Neural progenitor cell (in vitro differentiated cells): ENCODE measurements at regions not wholly inside any gene's neighbourhood (a gene's known extent, or its start where the extent isn't known, plus 50 kb on each side); places are given as distances from the start of the nearest gene placed in this dataset.

ENCODE experiments used
- CTCF ChIP-seq: fragments of 200-600 bp; sonication (generic); IDR thresholded peaks from 2 replicates; pipeline ENCODE4 v1.5.1; 2017; ENCODE audit warnings: antibody characterized with exemption, mild to moderate bottlenecking
- EZH2 ChIP-seq: fragments of 200-600 bp; sonication (generic); IDR thresholded peaks from 2 replicates; pipeline ENCODE4 v1.6.1; 2017; ENCODE audit warnings: antibody characterized with exemption, mild to moderate bottlenecking, moderate library complexity

GRCh38 chr2:146734821-146735190, 1110.0 kb upstream of the ACVR2A start:
- TF ChIP-seq CTCF (no peak), EZH2 (no peak)
